ENCODE measurements at regions not wholly inside any gene's neighbourhood (a gene's known extent, or its start where the extent isn't known, plus 50 kb on each side); places are given as distances from the start of the nearest gene placed in this dataset.

DNA sequence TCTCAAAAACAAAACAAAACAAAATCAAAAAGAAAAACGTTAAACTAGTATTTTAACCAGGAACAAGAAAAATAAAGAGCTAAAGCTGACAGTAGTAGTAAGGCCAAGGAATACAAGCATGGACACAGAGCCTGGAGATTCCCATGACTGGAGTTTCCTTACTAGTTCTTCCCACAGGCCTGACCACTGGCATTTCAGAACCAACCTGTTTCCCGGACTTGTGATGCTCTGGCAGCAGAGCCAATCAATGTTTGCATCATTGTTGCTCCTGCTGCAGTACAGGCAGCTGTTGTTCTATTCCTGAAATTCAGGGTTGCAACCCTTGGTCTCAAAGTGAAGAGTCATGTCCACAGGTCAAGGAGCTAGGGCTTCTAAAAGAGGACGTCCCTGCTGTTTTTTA lies 111.3 kb upstream of the WARS2 start (continued):
- TF ChIP-seq CTCF (IDR thresholded peaks at IDR 0.05) (no peak), TEAD4 (IDR thresholded peaks at IDR 0.05; ENCODE audit: borderline replicate concordance, insufficient read depth) (no peak)

DNA sequence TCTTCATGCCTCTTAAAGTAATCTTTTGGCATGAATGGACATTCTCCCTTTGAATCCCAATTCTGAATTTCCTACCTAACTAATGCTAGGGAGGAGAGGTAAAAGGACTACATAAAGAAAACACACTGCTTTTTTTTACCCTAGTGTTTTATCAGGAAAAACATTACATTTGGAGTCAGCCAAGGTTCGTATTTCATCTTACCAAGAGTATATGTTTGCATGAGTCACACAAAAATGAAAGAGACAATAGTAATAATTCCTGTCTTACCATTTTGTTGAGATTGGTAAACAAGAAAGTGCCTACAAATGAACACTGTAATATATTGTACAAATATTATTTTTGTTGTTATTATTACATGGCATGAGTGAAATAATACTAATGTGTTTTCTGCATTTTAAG lies 112.9 kb upstream of the WARS2 start:
- H3K79me2 ChIP-seq (ENCODE audit: insufficient read depth) = no peaks in the 10 kb centered on the region
- no peaks in the 10 kb centered on the region for H3K9me2 ChIP-seq
- H3K27me3 ChIP-seq (ENCODE audit: insufficient read depth) = no peaks in the 10 kb centered on the region; the same call in 1 of the 2 replicates
- H3K4me1 ChIP-seq (ENCODE audit: control insufficient read depth in 1 of 2, insufficient read depth in 2 of 2, low read depth in 1 of 2, low read length in 1 of 2) = no peaks in the 10 kb centered on the region; a peak in 1 of 4 replicates
- TF ChIP-seq CHD2 (IDR thresholded peaks at IDR 0.05; ENCODE audit: low read length, partially characterized antibody) = no peak
- TF ChIP-seq MXI1 (IDR thresholded peaks at IDR 0.05; ENCODE audit: low read depth, low read length) = no peak
- no peak for TF ChIP-seq POLR2AphosphoS5 (IDR thresholded peaks at IDR 0.05; ENCODE audit: low read depth, low read length)
- TF ChIP-seq EP300 (IDR thresholded peaks at IDR 0.05; ENCODE audit: borderline replicate concordance in 1 of 2, low read depth in 1 of 2, low read length in 1 of 2) = no peak
- no peak for TF ChIP-seq USF2 (IDR thresholded peaks at IDR 0.05; ENCODE audit: borderline replicate concordance, low read depth, low read length)
- TF ChIP-seq, protein P1, sequence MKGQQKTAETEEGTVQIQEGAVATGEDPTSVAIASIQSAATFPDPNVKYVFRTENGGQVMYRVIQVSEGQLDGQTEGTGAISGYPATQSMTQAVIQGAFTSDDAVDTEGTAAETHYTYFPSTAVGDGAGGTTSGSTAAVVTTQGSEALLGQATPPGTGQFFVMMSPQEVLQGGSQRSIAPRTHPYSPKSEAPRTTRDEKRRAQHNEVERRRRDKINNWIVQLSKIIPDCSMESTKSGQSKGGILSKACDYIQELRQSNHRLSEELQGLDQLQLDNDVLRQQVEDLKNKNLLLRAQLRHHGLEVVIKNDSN (IDR thresholded peaks at IDR 0.05; ENCODE audit: borderline replicate concordance, low read depth) = no peak
- no peak for TF ChIP-seq EZH2phosphoT487 (IDR thresholded peaks at IDR 0.05; ENCODE audit: borderline replicate concordance, low read depth)
- no peaks in the 10 kb centered on the region for H3K36me3 ChIP-seq (replicated peaks in 1 of 2; ENCODE audit: control insufficient read depth in 1 of 2, insufficient read depth in 2 of 2, low read length in 1 of 2)
- no peak for DNase-seq
- no peak overlapping the region for H3K27ac ChIP-seq (ENCODE audit: low read depth in 2 of 2, low read length in 1 of 2)
- H3K9ac ChIP-seq = no peak overlapping the region
- H3K4me2 ChIP-seq = no peak overlapping the region
- ChIA-PET CTCF (no interaction called here), POLR2A (no interaction called here)
- 2% methylated on average over 1 of the region's 1 CpG for WGBS (ENCODE audit: low lambda C conversion rate)
- H3F3A ChIP-seq (replicated peaks; ENCODE audit: insufficient read depth) = no peaks in the 10 kb centered on the region
- H3K9me3 ChIP-seq = no peaks in the 10 kb centered on the region
- H3K4me3 ChIP-seq (ENCODE audit: low read depth in 2 of 2, low read length in 1 of 2) = no peak overlapping the region
- H2AFZ ChIP-seq (ENCODE audit: low read depth) = no peak overlapping the region
- H4K20me1 ChIP-seq (ENCODE audit: insufficient read depth) = no peaks in the 10 kb centered on the region

DNA sequence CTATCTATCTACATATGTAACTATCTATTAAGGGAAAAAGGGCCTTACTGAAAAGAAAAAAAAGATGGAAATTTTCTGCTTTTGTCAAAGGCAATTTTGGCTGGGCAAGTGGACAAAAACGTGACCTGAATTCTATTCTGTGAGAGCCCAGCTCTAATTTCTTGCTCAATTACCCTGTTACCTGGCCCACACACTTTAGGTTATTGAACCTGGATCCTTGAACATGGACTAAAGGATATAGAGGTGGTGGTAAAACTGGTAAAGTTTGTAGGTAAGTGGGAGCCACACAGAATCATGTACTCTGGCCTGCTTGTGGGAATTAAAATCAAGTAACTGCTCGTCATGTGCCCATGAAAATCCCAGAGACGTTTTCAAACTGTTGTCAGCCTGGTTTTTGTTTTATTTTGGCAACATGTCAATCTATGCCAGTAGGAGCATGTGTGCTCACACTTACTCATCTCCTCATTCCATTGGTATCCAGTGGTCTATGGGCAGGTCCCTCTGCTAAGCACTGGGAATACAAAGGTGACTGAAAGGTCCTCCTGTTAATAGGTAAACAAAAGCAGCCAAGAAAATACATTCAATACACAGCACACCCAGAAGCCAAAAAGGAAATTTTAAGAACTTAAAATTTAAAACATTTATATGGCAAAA lies 113.7 kb upstream of the WARS2 start:
- Histone ChIP-seq H3K27ac (ENCODE audit: low read depth in 2 of 2, low read length in 1 of 2) (no peak overlapping the region), H3K79me2 (ENCODE audit: insufficient read depth) (no peaks in the 10 kb centered on the region), H4K20me1 (ENCODE audit: insufficient read depth) (no peaks in the 10 kb centered on the region), H3K9ac (no peak overlapping the region), H3K9me2 (no peaks in the 10 kb centered on the region), H3K27me3 (ENCODE audit: insufficient read depth) (no peaks in the 10 kb centered on the region; the same call in 1 of the 2 replicates), H3K36me3 (replicated peaks in 1 of 2; ENCODE audit: control insufficient read depth in 1 of 2, insufficient read depth in 2 of 2, low read length in 1 of 2) (no peaks in the 10 kb centered on the region), H3K4me2 (no peak overlapping the region), H3F3A (replicated peaks; ENCODE audit: insufficient read depth) (no peaks in the 10 kb centered on the region), H3K4me3 (ENCODE audit: low read depth in 2 of 2, low read length in 1 of 2) (no peak overlapping the region), H2AFZ (ENCODE audit: low read depth) (no peak overlapping the region), H3K9me3 (no peaks in the 10 kb centered on the region), H3K4me1 (ENCODE audit: control insufficient read depth in 1 of 2, insufficient read depth in 2 of 2, low read depth in 1 of 2, low read length in 1 of 2) (no peaks in the 10 kb centered on the region; a peak in 1 of 4 replicates)
- POLR2A ChIA-PET = no interaction called here
- CTCF ChIA-PET = interaction anchor here (0.8 kb wide), 1 partner anchor 21 kb away, joined by 3 read pairs; no protein-coding TSS in a partner anchor
- DNase-seq = no peak
- 17% methylated on average over 3 of the region's 3 CpGs for WGBS (ENCODE audit: low lambda C conversion rate)
- TF ChIP-seq SIN3A (IDR thresholded peaks at IDR 0.05; ENCODE audit: borderline replicate concordance, low read depth, low read length) (no peak), RCOR1 (IDR thresholded peaks at IDR 0.05; ENCODE audit: low read length) (no peak), YY1 (IDR thresholded peaks at IDR 0.05; ENCODE audit: low read depth) (no peak), NRF1 (IDR thresholded peaks at IDR 0.05; ENCODE audit: low read depth, low read length) (no peak), CHD2 (IDR thresholded peaks at IDR 0.05; ENCODE audit: low read length, partially characterized antibody) (no peak), NFIC (IDR thresholded peaks at IDR 0.05; ENCODE audit: borderline replicate concordance) (no peak), USF2 (IDR thresholded peaks at IDR 0.05; ENCODE audit: borderline replicate concordance, low read depth, low read length) (no peak), FOXJ3 (CRISPR knock-in tag; IDR thresholded peaks at IDR 0.05) (no peak), CTCF (IDR thresholded peaks at IDR 0.05) (no peak), GATA2 (CRISPR knock-in tag; IDR thresholded peaks at IDR 0.05) (no peak), MXI1 (IDR thresholded peaks at IDR 0.05; ENCODE audit: low read depth, low read length) (no peak)
